ENCODE measurements at regions not wholly inside any gene's neighbourhood (a gene's known extent, or its start where the extent isn't known, plus 50 kb on each side); places are given as distances from the start of the nearest gene placed in this dataset.

- TF ChIP-seq CTCF (IDR thresholded peaks at IDR 0.05; ENCODE audit: low read depth, low read length) (no peak), POLR2A (IDR thresholded peaks at IDR 0.05; ENCODE audit: extremely low read depth, insufficient read length) (no peak)
These were observed 255.0 kb upstream of the SEMA3C start for GRCh38 chr7:81173766-81174281.
